ENCODE measurements at regions not wholly inside any gene's neighbourhood (a gene's known extent, or its start where the extent isn't known, plus 50 kb on each side); places are given as distances from the start of the nearest gene placed in this dataset.

DNA sequence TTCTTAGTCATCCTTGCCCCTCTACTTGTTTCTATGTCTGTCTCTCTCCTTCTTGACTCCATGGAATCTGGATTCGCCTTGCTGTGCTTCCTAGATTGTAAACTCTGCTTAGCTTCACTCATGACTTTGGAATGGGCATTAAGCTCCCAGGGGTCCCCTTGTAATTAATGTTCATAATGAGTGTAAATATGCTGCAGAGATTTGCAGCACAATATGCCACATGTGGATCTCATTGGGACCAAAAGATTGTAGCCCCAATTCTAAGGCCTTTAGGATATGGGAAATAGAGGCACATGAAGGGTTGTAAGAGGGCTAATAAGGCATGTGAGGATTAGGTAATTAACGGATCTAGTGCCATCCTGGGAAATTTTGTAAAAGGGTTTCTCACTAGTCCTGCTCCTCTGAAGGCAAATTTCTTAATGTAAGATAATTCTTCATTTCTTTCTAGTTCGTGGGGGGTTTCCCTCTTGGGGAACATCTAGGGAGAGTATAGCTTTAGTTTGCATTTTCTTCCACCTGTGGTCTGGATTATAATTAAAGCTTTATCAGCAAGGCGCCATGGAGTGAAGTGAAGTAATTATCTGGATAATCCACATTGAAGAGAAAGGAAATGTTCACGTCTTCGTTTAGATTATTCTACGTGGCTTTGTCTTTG lies 659.2 kb upstream of the PLXNA2 start:
- Histone ChIP-seq H3K27ac (replicated peaks in 1 of 4) (no peak overlapping the region), H3K9me3 (no peaks in the 10 kb centered on the region), H3K27me3 (no peaks in the 10 kb centered on the region), H3K36me3 (no peaks in the 10 kb centered on the region), H3K4me3 (no peak overlapping the region), H3K4me1 (no peaks in the 10 kb centered on the region)
- intact Hi-C loops (cut with DNase I), result no loop called here
- TF ChIP-seq EP300 (IDR thresholded peaks at IDR 0.05) (no peak), POLR2AphosphoS5 (IDR thresholded peaks at IDR 0.05) (no peak), POLR2A (IDR thresholded peaks at IDR 0.05; ENCODE audit: low read depth) (no peak)
- TF ChIP-seq, protein P1, sequence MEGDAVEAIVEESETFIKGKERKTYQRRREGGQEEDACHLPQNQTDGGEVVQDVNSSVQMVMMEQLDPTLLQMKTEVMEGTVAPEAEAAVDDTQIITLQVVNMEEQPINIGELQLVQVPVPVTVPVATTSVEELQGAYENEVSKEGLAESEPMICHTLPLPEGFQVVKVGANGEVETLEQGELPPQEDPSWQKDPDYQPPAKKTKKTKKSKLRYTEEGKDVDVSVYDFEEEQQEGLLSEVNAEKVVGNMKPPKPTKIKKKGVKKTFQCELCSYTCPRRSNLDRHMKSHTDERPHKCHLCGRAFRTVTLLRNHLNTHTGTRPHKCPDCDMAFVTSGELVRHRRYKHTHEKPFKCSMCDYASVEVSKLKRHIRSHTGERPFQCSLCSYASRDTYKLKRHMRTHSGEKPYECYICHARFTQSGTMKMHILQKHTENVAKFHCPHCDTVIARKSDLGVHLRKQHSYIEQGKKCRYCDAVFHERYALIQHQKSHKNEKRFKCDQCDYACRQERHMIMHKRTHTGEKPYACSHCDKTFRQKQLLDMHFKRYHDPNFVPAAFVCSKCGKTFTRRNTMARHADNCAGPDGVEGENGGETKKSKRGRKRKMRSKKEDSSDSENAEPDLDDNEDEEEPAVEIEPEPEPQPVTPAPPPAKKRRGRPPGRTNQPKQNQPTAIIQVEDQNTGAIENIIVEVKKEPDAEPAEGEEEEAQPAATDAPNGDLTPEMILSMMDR (IDR thresholded peaks at IDR 0.05), result no peak
- no peak for DNase-seq (ENCODE audit: extremely low spot score)
- 90% methylated on average over 7 of the region's 7 CpGs for WGBS

GRCh38 chr1:208907790-208908189 lies 663.6 kb upstream of the PLXNA2 start:
- H3K27ac ChIP-seq (replicated peaks in 1 of 4), result no peak overlapping the region
- H3K4me1 ChIP-seq, result no peaks in the 10 kb centered on the region
- no peaks in the 10 kb centered on the region for H3K27me3 ChIP-seq
- WGBS, result 48% methylated on average over 4 of the region's 4 CpGs
- DNase-seq (ENCODE audit: extremely low spot score), result no peak
- H3K9me3 ChIP-seq, result peaks cover 0 to under 1% (median 0%) of the 10 kb centered on the region in 4 donors
- no peak overlapping the region for H3K4me3 ChIP-seq
- TF ChIP-seq, protein P1 (IDR thresholded peaks at IDR 0.05), result no peak
- no peak for TF ChIP-seq POLR2A (IDR thresholded peaks at IDR 0.05; ENCODE audit: low read depth)
- no peak for TF ChIP-seq POLR2AphosphoS5 (IDR thresholded peaks at IDR 0.05)
- no peak for TF ChIP-seq EP300 (IDR thresholded peaks at IDR 0.05)
- no peaks in the 10 kb centered on the region for H3K36me3 ChIP-seq
- intact Hi-C loops (cut with DNase I), result no loop called here

DNA sequence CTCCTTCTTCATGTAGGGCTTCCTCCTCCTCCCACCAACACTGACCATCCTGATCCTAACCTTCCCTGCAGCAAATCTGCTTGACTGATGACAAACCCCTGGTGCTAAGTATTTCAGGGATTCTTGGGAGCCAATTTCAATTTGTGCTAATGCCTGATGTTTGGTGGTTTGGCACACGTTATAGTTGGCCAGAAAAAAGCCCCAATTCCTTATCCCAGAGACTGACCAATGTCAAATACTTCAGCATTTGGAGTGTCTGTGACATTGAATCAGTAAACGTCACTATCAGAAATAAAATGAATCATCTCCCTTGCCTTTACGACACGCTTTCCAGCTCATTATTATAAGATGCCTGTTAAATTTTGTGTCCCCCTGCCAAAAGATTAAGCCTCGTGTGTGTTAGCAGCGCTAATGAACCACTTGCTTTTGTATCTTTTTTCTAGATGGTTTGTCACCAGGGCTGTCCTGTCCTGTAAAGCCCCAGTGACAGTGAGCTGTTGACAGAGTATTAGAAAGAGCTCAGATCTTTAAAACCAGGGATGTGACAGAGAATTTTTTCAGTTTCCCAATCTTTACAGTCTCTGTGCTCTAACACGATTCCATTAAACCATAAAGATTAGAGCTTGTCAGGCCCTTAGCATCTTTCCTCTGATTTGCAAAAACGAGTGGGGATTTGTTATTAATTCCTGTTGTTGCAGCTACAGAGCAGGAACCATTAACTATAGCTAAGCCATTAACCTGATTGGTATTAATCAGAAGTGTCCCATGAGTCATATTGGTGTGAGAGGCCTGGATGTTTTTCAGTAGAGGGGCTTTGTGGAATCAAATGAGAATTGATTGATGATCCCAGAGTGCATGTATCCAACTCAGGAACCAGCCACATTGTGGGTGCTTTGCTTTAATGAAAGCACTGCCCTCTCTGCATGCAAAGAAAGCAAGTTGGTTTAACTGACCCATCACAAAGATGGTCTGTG lies 665.1 kb upstream of the PLXNA2 start:
- Histone ChIP-seq H3K4me3 (no peak overlapping the region), H3K9me3 (peaks cover 0 to 4% (median 0%) of the 10 kb centered on the region in 4 donors)
- TF ChIP-seq EP300 (IDR thresholded peaks at IDR 0.05), result no peak
- TF ChIP-seq POLR2A (IDR thresholded peaks at IDR 0.05; ENCODE audit: low read depth), result no peak
- TF ChIP-seq, protein P1 (IDR thresholded peaks at IDR 0.05), result no peak
- TF ChIP-seq POLR2AphosphoS5 (IDR thresholded peaks at IDR 0.05), result no peak

GRCh38 chr1:208910161-208910560 lies 666.0 kb upstream of the PLXNA2 start:
- H3K4me1 ChIP-seq, result no peaks in the 10 kb centered on the region
- no peaks in the 10 kb centered on the region for H3K27me3 ChIP-seq
- H3K9me3 ChIP-seq, result peaks cover 0 to 4% (median 0%) of the 10 kb centered on the region in 4 donors
- intact Hi-C loops (cut with DNase I), result no loop called here
- no peaks in the 10 kb centered on the region for H3K36me3 ChIP-seq
- DNase-seq (ENCODE audit: extremely low spot score), result no peak
- no peak for TF ChIP-seq POLR2A (IDR thresholded peaks at IDR 0.05; ENCODE audit: low read depth)
- TF ChIP-seq POLR2AphosphoS5 (IDR thresholded peaks at IDR 0.05), result no peak
- no peak for TF ChIP-seq EP300 (IDR thresholded peaks at IDR 0.05)
- TF ChIP-seq, protein P1 (IDR thresholded peaks at IDR 0.05), result no peak
- H3K4me3 ChIP-seq, result no peak overlapping the region
- H3K27ac ChIP-seq (replicated peaks in 1 of 4), result no peak overlapping the region

More for the DNA sequence above, 665.1 kb upstream of the PLXNA2 start:
- DNase-seq (ENCODE audit: extremely low spot score), result no peak
- Histone ChIP-seq H3K27me3 (no peaks in the 10 kb centered on the region), H3K36me3 (no peaks in the 10 kb centered on the region), H3K4me1 (no peaks in the 10 kb centered on the region), H3K27ac (replicated peaks in 1 of 4) (no peak overlapping the region)
- 68% methylated on average over 8 of the region's 8 CpGs for WGBS
- intact Hi-C loops (cut with DNase I), result no loop called here
